HG03039 (cell line): ENCODE measurements at regions not wholly inside any gene's neighbourhood (a gene's known extent, or its start where the extent isn't known, plus 50 kb on each side); places are given as distances from the start of the nearest gene placed in this dataset.

ENCODE experiments used
- ATAC-seq: cut with Tn5 transposase; IDR thresholded peaks from one replicate; pipeline ENCODE4 v1.9.1; 2021; ENCODE audit warnings: mild to moderate bottlenecking, moderate library complexity; ENCODE audit not compliant: unreplicated experiment

GRCh38 chr18:77811503-77811902, 561.9 kb downstream of the GALR1 start:
- ATAC-seq: no peak

GRCh38 chr18:77815666-77816338, 566.2 kb downstream of the GALR1 start:
- ATAC-seq: no peak

- no peak for ATAC-seq
These were observed 568.7 kb downstream of the GALR1 start for GRCh38 chr18:77818328-77818727.

- no peak for ATAC-seq
These were observed 570.8 kb downstream of the GALR1 start for GRCh38 chr18:77820472-77820871.

- no peak for ATAC-seq
These were observed 572.2 kb downstream of the GALR1 start for GRCh38 chr18:77821892-77822291.

- ATAC-seq: no peak
These were observed 573.0 kb downstream of the GALR1 start for GRCh38 chr18:77822632-77823031.

GRCh38 chr18:77833807-77834206, 584.2 kb downstream of the GALR1 start:
- no peak for ATAC-seq

- ATAC-seq: no peak
These were observed 602.2 kb downstream of the GALR1 start for GRCh38 chr18:77851802-77852201.

- ATAC-seq: no peak
These were observed 604.2 kb downstream of the GALR1 start for GRCh38 chr18:77853859-77854258.

GRCh38 chr18:77857678-77858655, 608.3 kb downstream of the GALR1 start:
- no peak for ATAC-seq

- ATAC-seq: no peak
These were observed 610.0 kb downstream of the GALR1 start for GRCh38 chr18:77859634-77860033.

GRCh38 chr18:77862066-77862757, 612.6 kb downstream of the GALR1 start:
- ATAC-seq: no peak

GRCh38 chr18:77865853-77866252, 616.2 kb downstream of the GALR1 start:
- ATAC-seq: no peak

GRCh38 chr18:77866351-77866750, 616.7 kb downstream of the GALR1 start:
- no peak for ATAC-seq

- no peak for ATAC-seq
These were observed 620.6 kb downstream of the GALR1 start for GRCh38 chr18:77870199-77870598.

- no peak for ATAC-seq
These were observed 621.2 kb downstream of the GALR1 start for GRCh38 chr18:77870894-77871293.

- ATAC-seq: no peak
These were observed 622.5 kb downstream of the GALR1 start for GRCh38 chr18:77872166-77872565.

GRCh38 chr18:77876319-77876865, 626.7 kb downstream of the GALR1 start:
- no peak for ATAC-seq

- ATAC-seq: no peak
These were observed 630.2 kb downstream of the GALR1 start for GRCh38 chr18:77879829-77880228.

- ATAC-seq: no peak
These were observed 634.8 kb downstream of the GALR1 start for GRCh38 chr18:77884454-77884853.

- no peak for ATAC-seq
These were observed 644.4 kb downstream of the GALR1 start for GRCh38 chr18:77894060-77894459.
